GM12864 (cell line): ENCODE measurements at regions not wholly inside any gene's neighbourhood (a gene's known extent, or its start where the extent isn't known, plus 50 kb on each side); places are given as distances from the start of the nearest gene placed in this dataset.
"Not testable (repeated sequence)": the region's sequence is repeated elsewhere in the genome, so short reads cannot be mapped to it uniquely, and the experiment has no call there.

Experiments used
- DNase-seq: peaks from one replicate; pipeline ENCODE4 v3.0.0-alpha.2; 2011; ENCODE audit warnings: low read depth
- H3K4me3 ChIP-seq: 2 replicates; pipeline ENCODE4 v1.5.1; 2011; ENCODE audit warnings: mild to moderate bottlenecking, low read depth, low read length, control low read depth
- CTCF ChIP-seq: IDR thresholded peaks from 2 replicates; pipeline ENCODE4 v1.5.1; 2011; ENCODE audit warnings: low read depth, mild to moderate bottlenecking, moderate library complexity, low read length, control low read depth, inconsistent platforms; ENCODE audit errors: missing control alignments

DNA sequence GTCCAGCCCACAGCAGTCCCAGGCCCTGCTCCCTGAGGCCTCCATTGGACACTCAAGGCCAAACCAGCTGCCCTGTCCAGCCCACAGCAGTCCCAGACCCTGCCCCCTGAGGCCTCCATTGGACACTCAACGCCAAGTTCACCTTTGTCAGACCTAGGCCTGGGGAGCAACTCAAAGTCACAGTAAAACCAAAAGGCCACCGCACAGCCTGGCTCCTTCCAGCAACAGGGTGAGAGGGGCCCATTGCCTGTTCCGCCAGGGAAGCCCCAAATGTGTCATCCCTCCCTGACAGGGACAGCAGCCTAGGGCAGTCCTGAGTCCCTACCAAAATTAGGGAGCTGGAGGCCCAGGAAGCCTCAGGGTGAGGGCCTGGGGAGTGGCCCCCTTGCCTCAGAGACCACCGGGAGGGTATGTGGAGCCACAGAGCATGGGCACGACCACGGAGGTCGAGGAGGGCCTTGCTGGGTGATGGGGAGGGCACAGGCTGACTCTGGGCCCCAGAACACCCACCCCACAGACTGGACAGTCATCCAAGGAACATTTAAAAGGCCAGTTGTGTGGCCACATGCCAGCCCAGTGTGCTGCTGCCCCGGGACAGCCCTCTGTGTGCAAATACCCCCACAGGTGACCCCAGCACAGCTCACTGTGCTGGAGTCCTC is 66.5 kb upstream of the PPP2R2D start:
- DNase-seq, result no peak
- no peak overlapping the region for H3K4me3 ChIP-seq

DNA sequence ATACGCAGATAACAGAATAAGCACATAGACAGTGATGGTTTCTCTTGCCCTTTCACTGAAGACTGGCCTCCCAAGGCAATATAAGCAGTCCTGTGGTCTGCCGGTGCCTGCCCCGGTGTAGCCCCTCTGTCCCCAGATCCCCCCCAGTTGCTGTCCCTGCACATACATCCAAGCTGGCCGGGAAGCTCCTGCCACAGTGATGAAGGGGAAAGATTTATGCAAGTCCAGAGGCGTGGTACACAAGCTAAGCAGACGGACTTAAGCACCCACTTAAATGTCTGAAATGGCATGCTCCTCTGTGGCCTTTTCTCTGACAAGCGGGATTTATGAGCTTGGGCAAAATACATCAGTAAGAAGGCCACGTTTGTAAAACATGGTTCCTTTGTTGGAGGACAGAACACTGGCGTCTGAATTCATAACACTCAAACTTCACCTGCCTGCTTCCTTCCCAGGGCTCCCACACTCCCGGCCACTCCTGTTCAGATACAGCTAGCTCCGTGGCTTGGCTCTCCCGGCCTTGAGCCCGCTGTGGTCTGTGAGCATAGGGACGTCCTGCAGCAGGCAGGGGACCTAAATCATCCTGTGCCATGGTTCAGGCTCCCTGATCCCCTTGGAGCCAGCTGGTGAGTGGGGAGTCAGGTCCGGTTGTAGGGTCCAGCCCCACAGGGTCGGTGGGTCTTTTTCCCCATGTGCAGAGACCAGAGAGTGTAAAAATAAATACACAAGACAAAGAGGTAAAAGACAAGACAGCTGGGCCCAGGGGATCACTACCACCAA is 61.7 kb upstream of the PPP2R2D start:
- TF ChIP-seq CTCF, result no peak
- no peak overlapping the region for H3K4me3 ChIP-seq
- DNase-seq, result no peak

More for the DNA sequence above, 66.5 kb upstream of the PPP2R2D start:
- no peak for TF ChIP-seq CTCF

DNA sequence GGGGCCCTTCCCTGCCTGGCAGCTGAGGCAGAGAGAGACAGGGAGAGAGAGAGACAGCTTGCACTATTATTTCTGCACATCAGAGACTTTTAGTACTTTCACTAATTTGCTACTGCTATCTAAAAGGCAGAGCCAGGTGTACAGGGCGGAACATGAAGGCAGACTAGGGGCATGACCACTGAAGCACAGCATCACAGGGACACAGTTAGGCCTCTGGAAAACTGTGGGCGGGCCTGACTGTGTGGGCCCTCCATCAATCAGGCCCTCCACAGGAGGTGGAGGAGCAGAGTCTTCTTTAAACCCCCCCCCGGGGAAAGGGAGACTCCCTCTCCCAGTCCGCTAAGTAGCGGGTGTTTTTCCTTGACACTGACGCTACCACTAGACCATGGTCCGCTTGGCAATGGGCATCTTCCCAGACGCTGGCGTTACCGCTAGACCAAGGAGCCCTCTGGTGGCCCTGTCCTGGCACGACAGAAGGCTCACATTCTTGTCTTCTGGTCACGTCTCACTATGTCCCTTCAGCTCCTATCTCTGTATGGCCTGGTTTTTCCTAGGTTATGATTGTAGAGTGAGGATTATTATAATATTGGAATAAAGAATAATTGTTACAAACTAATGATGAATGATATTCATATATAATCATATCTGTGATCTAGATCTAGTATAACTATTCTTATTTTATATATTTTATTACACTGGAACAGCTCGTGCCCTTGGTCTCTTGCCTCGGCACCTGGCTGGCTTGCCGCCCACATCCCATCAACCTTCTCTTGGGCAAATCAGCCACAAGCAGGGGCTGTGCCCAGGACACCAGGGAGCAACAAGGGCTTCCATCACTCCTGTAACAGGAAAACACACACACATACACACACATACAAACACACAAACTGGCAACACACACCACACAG is 60.7 kb upstream of the PPP2R2D start:
- TF ChIP-seq CTCF, result peak; percentile 49
- not testable (repeated sequence) for DNase-seq, H3K4me3 ChIP-seq

GRCh38 chr10:131840788-131841118 is 60.1 kb upstream of the PPP2R2D start:
- TF ChIP-seq CTCF, result no peak
- no peak overlapping the region for H3K4me3 ChIP-seq
- no peak for DNase-seq

- no peak for DNase-seq
- TF ChIP-seq CTCF, result no peak
- no peak overlapping the region for H3K4me3 ChIP-seq
Observed at GRCh38 chr10:131841131-131841660, 59.6 kb upstream of the PPP2R2D start.

GRCh38 chr10:131841661-131842139 is 59.1 kb upstream of the PPP2R2D start:
- DNase-seq, result no peak
- no peak for TF ChIP-seq CTCF
- no peak overlapping the region for H3K4me3 ChIP-seq
